Osteoblast (primary cell): ENCODE measurements at regions not wholly inside any gene's neighbourhood (a gene's known extent, or its start where the extent isn't known, plus 50 kb on each side); places are given as distances from the start of the nearest gene placed in this dataset.

Experiments used
- DNase-seq: peaks from one replicate; pipeline ENCODE4 v3.0.0; 2011; ENCODE audit warnings: low spot score, mixed read lengths; ENCODE audit not compliant: insufficient read length; ENCODE audit errors: missing footprints
- H2AFZ ChIP-seq: 2 replicates; pipeline ENCODE4 v1.6.0; 2011; ENCODE audit warnings: mild to moderate bottlenecking, low read length
- H3K27ac ChIP-seq: 2 replicates; pipeline ENCODE4 v1.5.1; 2011; ENCODE audit warnings: mild to moderate bottlenecking, low read depth, low read length, moderate library complexity
- H3K27me3 ChIP-seq: 2 replicates; pipeline ENCODE4 v1.6.0; 2012; ENCODE audit warnings: mild to moderate bottlenecking, control low read depth, inconsistent platforms, low read length, moderate library complexity; ENCODE audit not compliant: insufficient read depth
- H3K36me3 ChIP-seq: 2 replicates; pipeline ENCODE4 v1.5.1; 2011; ENCODE audit warnings: mild to moderate bottlenecking, low read length, control low read depth, moderate library complexity; ENCODE audit not compliant: insufficient read depth
- H3K4me1 ChIP-seq: 2 replicates; pipeline ENCODE4 v1.5.1; 2011; ENCODE audit warnings: mild to moderate bottlenecking, low read length, control low read depth, moderate library complexity; ENCODE audit not compliant: insufficient read depth
- H3K4me2 ChIP-seq: 2 replicates; pipeline ENCODE4 v1.6.0; 2011; ENCODE audit warnings: mild to moderate bottlenecking, low read length; ENCODE audit not compliant: insufficient read depth
- H3K4me3 ChIP-seq: fragments of 200-600 bp; sonication (generic); 3 replicates; pipeline ENCODE4 v1.5.1; 2012; ENCODE audit warnings: mild to moderate bottlenecking, low read length, inconsistent platforms; ENCODE audit not compliant: insufficient read depth
- H3K79me2 ChIP-seq: 2 replicates; pipeline ENCODE4 v1.6.0; 2012; ENCODE audit warnings: mild to moderate bottlenecking, low read length, control low read depth, inconsistent platforms; ENCODE audit not compliant: insufficient read depth
- H3K9me3 ChIP-seq: 2 replicates; pipeline ENCODE4 v1.5.1; 2011; ENCODE audit warnings: low read depth, low read length, control low read depth
- H4K20me1 ChIP-seq: 2 replicates; pipeline ENCODE4 v1.6.0; 2012; ENCODE audit warnings: mild to moderate bottlenecking, low read length, control low read depth; ENCODE audit not compliant: insufficient read depth
- TF ChIP-seq, protein P1 (sequence below): IDR thresholded peaks from 2 replicates; pipeline ENCODE4 v1.5.1; 2011; ENCODE audit warnings: mild to moderate bottlenecking, low read depth, low read length, moderate library complexity; ENCODE audit errors: extremely low read depth

DNA sequence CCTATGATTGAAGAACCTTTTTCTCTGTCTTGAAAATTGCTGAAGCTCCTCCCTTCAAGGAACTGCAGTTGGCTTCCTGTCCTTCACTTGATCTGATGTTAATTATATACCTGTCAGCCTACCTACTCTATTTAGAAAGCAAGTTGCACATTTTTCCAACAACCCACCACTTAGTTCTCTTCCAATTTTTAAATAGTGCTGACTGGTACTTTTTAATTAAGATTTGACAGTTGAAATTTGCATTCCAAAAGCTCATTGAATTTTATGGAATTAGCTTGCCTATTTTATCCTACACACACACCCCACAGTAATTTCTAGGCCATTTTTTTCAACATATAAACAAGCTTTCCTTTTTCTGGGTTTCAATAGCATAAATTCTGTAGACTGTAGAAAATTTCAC is 820.3 kb upstream of the FAT3 start:
- TF ChIP-seq, protein P1, sequence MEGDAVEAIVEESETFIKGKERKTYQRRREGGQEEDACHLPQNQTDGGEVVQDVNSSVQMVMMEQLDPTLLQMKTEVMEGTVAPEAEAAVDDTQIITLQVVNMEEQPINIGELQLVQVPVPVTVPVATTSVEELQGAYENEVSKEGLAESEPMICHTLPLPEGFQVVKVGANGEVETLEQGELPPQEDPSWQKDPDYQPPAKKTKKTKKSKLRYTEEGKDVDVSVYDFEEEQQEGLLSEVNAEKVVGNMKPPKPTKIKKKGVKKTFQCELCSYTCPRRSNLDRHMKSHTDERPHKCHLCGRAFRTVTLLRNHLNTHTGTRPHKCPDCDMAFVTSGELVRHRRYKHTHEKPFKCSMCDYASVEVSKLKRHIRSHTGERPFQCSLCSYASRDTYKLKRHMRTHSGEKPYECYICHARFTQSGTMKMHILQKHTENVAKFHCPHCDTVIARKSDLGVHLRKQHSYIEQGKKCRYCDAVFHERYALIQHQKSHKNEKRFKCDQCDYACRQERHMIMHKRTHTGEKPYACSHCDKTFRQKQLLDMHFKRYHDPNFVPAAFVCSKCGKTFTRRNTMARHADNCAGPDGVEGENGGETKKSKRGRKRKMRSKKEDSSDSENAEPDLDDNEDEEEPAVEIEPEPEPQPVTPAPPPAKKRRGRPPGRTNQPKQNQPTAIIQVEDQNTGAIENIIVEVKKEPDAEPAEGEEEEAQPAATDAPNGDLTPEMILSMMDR: no peak
- peaks cover 4% of the 10 kb centered on the region for H3K9me3 ChIP-seq
- no peak overlapping the region for H3K27ac ChIP-seq
- no peak overlapping the region for H2AFZ ChIP-seq
- H4K20me1 ChIP-seq: no peaks in the 10 kb centered on the region
- no peaks in the 10 kb centered on the region for H3K4me1 ChIP-seq
- H3K36me3 ChIP-seq: no peaks in the 10 kb centered on the region
- H3K4me3 ChIP-seq: no peak overlapping the region
- no peaks in the 10 kb centered on the region for H3K79me2 ChIP-seq
- no peak overlapping the region for H3K4me2 ChIP-seq
- H3K27me3 ChIP-seq: no peaks in the 10 kb centered on the region
- DNase-seq: no peak

DNA sequence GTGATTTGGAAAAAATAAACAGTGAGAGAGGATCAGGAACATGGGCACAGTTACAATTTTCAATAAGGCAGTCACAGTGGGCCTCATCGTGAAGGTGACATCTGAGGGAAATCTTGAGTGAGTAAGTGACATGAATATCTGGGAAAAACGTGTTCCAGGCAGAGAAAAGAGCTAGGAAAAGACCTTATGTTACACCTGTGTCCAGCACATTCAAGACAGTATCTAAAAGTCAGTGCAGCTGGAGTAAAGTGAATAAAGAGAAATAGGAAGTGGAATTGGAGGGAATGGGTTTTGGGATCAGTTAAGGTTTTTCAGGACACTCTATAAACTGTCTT is 827.5 kb upstream of the FAT3 start:
- TF ChIP-seq, protein P1: no peak
- Histone ChIP-seq H3K79me2 (no peaks in the 10 kb centered on the region), H3K36me3 (no peaks in the 10 kb centered on the region), H3K27me3 (no peaks in the 10 kb centered on the region), H3K4me2 (no peak overlapping the region), H4K20me1 (no peaks in the 10 kb centered on the region), H2AFZ (no peak overlapping the region), H3K4me1 (no peaks in the 10 kb centered on the region), H3K27ac (no peak overlapping the region), H3K9me3 (no peaks in the 10 kb centered on the region), H3K4me3 (no peak overlapping the region)
- no peak for DNase-seq

DNA sequence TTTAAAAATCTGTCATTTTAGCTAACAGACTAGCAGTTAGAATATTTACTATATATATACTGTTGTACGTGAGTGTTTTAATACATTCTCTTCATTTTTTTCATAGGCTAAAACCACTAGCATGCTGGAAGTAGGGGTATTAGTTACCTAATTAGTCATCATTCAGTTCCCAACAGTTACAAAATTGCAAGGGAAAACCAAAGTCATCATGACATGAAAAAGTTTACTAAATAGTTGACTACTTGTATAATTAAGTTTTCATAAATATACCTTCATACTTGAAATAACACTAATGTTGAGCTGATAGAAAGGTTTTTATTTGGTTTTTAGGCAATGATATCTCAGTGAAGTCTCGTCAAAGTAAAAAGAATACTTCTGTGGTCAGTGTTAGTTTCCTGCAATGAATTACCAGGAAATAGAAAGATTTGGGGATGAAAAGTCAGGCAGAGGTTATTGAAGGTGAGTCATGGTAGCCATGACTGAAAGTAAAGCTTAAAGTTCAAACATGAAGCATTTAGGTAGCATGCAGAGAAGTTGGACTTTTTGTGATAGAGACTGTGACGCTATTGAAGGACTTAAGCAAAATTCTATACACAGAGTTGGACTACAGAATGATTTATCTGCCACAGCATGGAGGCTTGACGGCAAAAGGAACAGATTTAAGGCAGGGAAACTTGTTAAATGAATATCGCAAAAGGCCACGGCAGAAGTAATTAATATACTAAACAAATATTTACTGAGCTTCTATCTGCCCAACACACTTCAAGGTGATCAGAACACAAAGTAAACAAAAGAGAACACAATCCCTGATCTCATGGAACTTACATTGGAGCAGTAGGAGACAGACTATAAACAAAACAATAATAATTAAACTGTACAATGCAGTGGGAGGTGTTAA is 828.1 kb upstream of the FAT3 start:
- Histone ChIP-seq H3K27ac (no peak overlapping the region), H3K9me3 (no peaks in the 10 kb centered on the region), H3K27me3 (no peaks in the 10 kb centered on the region), H4K20me1 (no peaks in the 10 kb centered on the region), H3K4me1 (no peaks in the 10 kb centered on the region), H3K4me2 (no peak overlapping the region), H3K36me3 (no peaks in the 10 kb centered on the region), H2AFZ (no peak overlapping the region), H3K79me2 (no peaks in the 10 kb centered on the region), H3K4me3 (no peak overlapping the region)
- DNase-seq: no peak
- TF ChIP-seq, protein P1: no peak

DNA sequence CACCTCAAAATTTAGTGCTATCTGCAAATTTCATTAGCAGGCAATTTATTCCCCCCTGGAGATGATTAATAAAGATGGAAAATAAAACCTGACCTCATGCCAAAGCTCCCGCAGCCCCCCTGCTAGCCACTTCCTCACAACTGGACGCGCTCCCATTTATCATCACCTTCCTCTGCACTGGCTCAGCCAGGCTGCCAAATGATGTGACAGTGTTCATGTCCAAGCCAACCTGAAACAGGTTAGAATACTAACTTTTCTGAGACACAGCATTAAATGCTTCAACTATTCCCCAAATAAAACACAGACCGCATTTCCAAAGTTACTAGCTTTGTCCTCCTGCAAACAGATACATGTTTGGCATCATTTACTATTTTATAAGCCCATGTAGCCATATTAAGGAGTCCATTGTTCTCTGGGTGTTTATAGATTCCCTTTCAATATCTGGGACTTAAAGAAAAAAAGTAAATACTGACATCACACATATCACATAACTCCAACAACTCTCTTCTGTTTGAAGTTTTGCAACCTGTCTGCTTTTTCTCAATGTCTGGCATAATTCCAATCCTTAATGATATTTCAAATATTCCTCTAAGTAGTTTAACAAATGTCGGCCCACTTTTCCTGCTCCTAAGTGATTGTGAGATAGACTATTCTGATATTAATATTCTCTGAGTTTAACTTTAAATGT is 829.7 kb upstream of the FAT3 start:
- Histone ChIP-seq H3K4me2 (no peak overlapping the region), H3K27me3 (no peaks in the 10 kb centered on the region), H2AFZ (no peak overlapping the region), H3K79me2 (no peaks in the 10 kb centered on the region), H3K27ac (no peak overlapping the region), H3K4me3 (no peak overlapping the region), H3K4me1 (no peaks in the 10 kb centered on the region), H4K20me1 (no peaks in the 10 kb centered on the region), H3K36me3 (no peaks in the 10 kb centered on the region), H3K9me3 (no peaks in the 10 kb centered on the region)
- no peak for DNase-seq
- TF ChIP-seq, protein P1: no peak
